MM.1S (cell line): ENCODE measurements at regions not wholly inside any gene's neighbourhood (a gene's known extent, or its start where the extent isn't known, plus 50 kb on each side); places are given as distances from the start of the nearest gene placed in this dataset.

Source experiments
- DNase-seq: peaks from one replicate; pipeline ENCODE4 v3.0.0-alpha.2; 2015
- H2AFZ ChIP-seq: fragments of 300-600 bp; sonication (generic); 2 replicates; pipeline ENCODE4 v1.6.0; 2016; ENCODE audit warnings: antibody characterized with exemption, low read length
- H3F3A ChIP-seq: fragments of 300-600 bp; sonication (generic); 2 replicates; pipeline ENCODE4 v1.6.1; 2016; ENCODE audit warnings: mild to moderate bottlenecking, antibody characterized with exemption, low read length, moderate library complexity, mixed read lengths; ENCODE audit not compliant: insufficient read depth
- H3K27ac ChIP-seq: fragments of 300-600 bp; sonication (generic); 2 replicates; pipeline ENCODE4 v1.5.1; 2016; ENCODE audit warnings: mild to moderate bottlenecking, low read length
- H3K27me3 ChIP-seq: fragments of 300-600 bp; sonication (generic); replicated peaks from 2 replicates; pipeline ENCODE4 v1.6.0; 2016; ENCODE audit warnings: low read length; ENCODE audit not compliant: insufficient read depth
- H3K36me3 ChIP-seq: fragments of 300-600 bp; sonication (generic); replicated peaks from 2 replicates; pipeline ENCODE4 v1.6.1; 2016; ENCODE audit warnings: mild to moderate bottlenecking, low read length, mixed read lengths; ENCODE audit not compliant: insufficient read depth
- H3K4me1 ChIP-seq: fragments of 300-600 bp; sonication (generic); 2 replicates; pipeline ENCODE4 v1.6.1; 2016; ENCODE audit warnings: low read length, mixed read lengths
- H3K4me2 ChIP-seq: fragments of 300-600 bp; sonication (generic); 2 replicates; pipeline ENCODE4 v1.6.0; 2016; ENCODE audit warnings: low read depth, low read length
- H3K4me3 ChIP-seq: fragments of 300-600 bp; sonication (generic); 2 replicates; pipeline ENCODE4 v1.5.1; 2016; ENCODE audit warnings: low read length, mixed read lengths
- H3K79me2 ChIP-seq: fragments of 300-600 bp; sonication (generic); 2 replicates; pipeline ENCODE4 v1.6.1; 2016; ENCODE audit warnings: mixed run types, low read length, mixed read lengths
- H3K9ac ChIP-seq: fragments of 300-600 bp; sonication (generic); 2 replicates; pipeline ENCODE4 v1.6.1; 2016; ENCODE audit warnings: low read length, mixed read lengths
- H3K9me2 ChIP-seq: fragments of 300-600 bp; sonication (generic); replicated peaks from 2 replicates; pipeline ENCODE4 v1.6.1; 2016; ENCODE audit warnings: mild to moderate bottlenecking, low read length, mixed read lengths; ENCODE audit not compliant: insufficient read depth
- H3K9me3 ChIP-seq: fragments of 300-600 bp; sonication (generic); replicated peaks from 2 replicates; pipeline ENCODE4 v1.6.1; 2016; ENCODE audit warnings: mild to moderate bottlenecking, low read length, mixed read lengths; ENCODE audit not compliant: insufficient read depth
- H4K20me1 ChIP-seq: fragments of 300-600 bp; sonication (generic); 2 replicates; pipeline ENCODE4 v1.6.1; 2016; ENCODE audit warnings: mild to moderate bottlenecking, low read length, moderate library complexity, mixed read lengths; ENCODE audit not compliant: insufficient read depth
- CTCF ChIP-seq: fragments of 300-600 bp; sonication (generic); IDR thresholded peaks from 2 replicates; pipeline ENCODE4 v1.5.1; 2016; ENCODE audit warnings: antibody characterized with exemption, low read length, mixed read lengths
- EZH2 ChIP-seq: fragments of 300-600 bp; sonication (generic); optimal IDR thresholded peaks from 2 replicates; pipeline ENCODE3; 2017; ENCODE audit warnings: low read depth, mild to moderate bottlenecking, antibody characterized with exemption, low read length, mixed read lengths
- EZH2phosphoT487 ChIP-seq: fragments of 300-600 bp; sonication (generic); IDR thresholded peaks from 2 replicates; pipeline ENCODE4 v1.6.1; 2018; ENCODE audit warnings: antibody characterized with exemption, low read length

- H3K4me1 ChIP-seq: peaks cover 8% of the 10 kb centered on the region; the same call in 1 of the 2 replicates
- no peaks in the 10 kb centered on the region for H3K9me2 ChIP-seq
- H3K9ac ChIP-seq: no peak overlapping the region
- no peak overlapping the region for H3K27ac ChIP-seq
- no peaks in the 10 kb centered on the region for H3K79me2 ChIP-seq
- H3K27me3 ChIP-seq: no peaks in the 10 kb centered on the region
- H4K20me1 ChIP-seq: no peaks in the 10 kb centered on the region
- no peak for DNase-seq
- H2AFZ ChIP-seq: 0 out of 2 replicates have a peak overlapping the region, but pooled peaks have one; percentile 91
- H3K4me2 ChIP-seq: peak overlapping the region; percentile 47; the same call in 1 of the 2 replicates
- H3K9me3 ChIP-seq: no peaks in the 10 kb centered on the region
- no peaks in the 10 kb centered on the region for H3F3A ChIP-seq
- H3K36me3 ChIP-seq: no peaks in the 10 kb centered on the region
- H3K4me3 ChIP-seq: no peak overlapping the region
- no peak for TF ChIP-seq EZH2phosphoT487
- no peak for TF ChIP-seq CTCF
- no peak for TF ChIP-seq EZH2
Observed at GRCh38 chrX:15157624-15158023, 112.3 kb downstream of the ASB9 start.

GRCh38 chrX:15151267-15152186 is 118.4 kb downstream of the ASB9 start:
- Histone ChIP-seq H3K9ac (no peak overlapping the region), H3K4me2 (no peak overlapping the region), H3K27me3 (no peaks in the 10 kb centered on the region), H3K27ac (no peak overlapping the region), H4K20me1 (no peaks in the 10 kb centered on the region), H2AFZ (no peak overlapping the region), H3K4me3 (no peak overlapping the region), H3K36me3 (no peaks in the 10 kb centered on the region), H3K4me1 (no peaks in the 10 kb centered on the region), H3K9me2 (no peaks in the 10 kb centered on the region), H3K79me2 (no peaks in the 10 kb centered on the region), H3K9me3 (no peaks in the 10 kb centered on the region), H3F3A (no peaks in the 10 kb centered on the region)
- no peak for DNase-seq
- TF ChIP-seq EZH2: no peak
- TF ChIP-seq CTCF: no peak
- no peak for TF ChIP-seq EZH2phosphoT487

GRCh38 chrX:15150586-15150985 is 119.3 kb downstream of the ASB9 start:
- DNase-seq: no peak
- Histone ChIP-seq H3K9me3 (no peaks in the 10 kb centered on the region), H3K4me2 (no peak overlapping the region), H3K4me1 (no peaks in the 10 kb centered on the region), H3K79me2 (no peaks in the 10 kb centered on the region), H4K20me1 (no peaks in the 10 kb centered on the region), H3K9ac (no peak overlapping the region), H3F3A (no peaks in the 10 kb centered on the region), H2AFZ (no peak overlapping the region), H3K27ac (no peak overlapping the region), H3K27me3 (no peaks in the 10 kb centered on the region), H3K36me3 (no peaks in the 10 kb centered on the region), H3K9me2 (no peaks in the 10 kb centered on the region), H3K4me3 (no peak overlapping the region)
- TF ChIP-seq CTCF (no peak), EZH2 (no peak)
